Activated T-cell treated with anti-CD3 and anti-CD28 coated beads for 48 hours (primary cell): ENCODE measurements at regions not wholly inside any gene's neighbourhood (a gene's known extent, or its start where the extent isn't known, plus 50 kb on each side); places are given as distances from the start of the nearest gene placed in this dataset.

Experiments used
- DNase-seq: peaks from one replicate; pipeline ENCODE4 v3.0.0-alpha.2; 2020; ENCODE audit warnings: low read depth

DNA sequence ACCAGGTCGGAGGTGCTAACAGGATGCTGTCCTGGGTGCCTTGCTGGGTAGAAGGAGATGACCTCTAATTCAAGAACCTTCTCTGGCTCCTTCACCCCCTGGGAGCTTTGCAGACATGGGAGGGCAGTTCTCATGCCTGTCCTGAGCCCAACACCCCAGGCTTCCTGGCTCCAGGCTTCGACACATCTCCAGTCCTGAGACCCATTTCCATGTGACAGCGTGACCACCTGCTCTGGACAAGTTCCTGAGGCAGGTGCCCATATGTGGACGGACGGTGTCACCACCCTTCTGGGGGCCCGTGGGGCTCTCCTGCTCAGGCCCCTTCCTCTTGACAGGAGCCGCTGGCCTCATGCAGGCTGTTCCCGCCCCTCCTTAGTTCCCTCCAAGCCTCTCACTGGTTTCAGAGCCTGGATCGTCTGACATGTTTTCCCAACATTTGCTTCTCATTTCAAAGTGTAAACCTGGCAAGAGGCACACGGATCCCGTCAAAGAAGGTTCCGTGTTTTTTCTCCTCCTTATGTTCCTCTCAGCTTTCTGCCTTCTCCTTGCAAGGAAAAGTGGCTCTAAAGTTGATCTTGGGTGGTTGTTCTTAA is 291.9 kb upstream of the RTL1 start:
- no peak for DNase-seq

DNA sequence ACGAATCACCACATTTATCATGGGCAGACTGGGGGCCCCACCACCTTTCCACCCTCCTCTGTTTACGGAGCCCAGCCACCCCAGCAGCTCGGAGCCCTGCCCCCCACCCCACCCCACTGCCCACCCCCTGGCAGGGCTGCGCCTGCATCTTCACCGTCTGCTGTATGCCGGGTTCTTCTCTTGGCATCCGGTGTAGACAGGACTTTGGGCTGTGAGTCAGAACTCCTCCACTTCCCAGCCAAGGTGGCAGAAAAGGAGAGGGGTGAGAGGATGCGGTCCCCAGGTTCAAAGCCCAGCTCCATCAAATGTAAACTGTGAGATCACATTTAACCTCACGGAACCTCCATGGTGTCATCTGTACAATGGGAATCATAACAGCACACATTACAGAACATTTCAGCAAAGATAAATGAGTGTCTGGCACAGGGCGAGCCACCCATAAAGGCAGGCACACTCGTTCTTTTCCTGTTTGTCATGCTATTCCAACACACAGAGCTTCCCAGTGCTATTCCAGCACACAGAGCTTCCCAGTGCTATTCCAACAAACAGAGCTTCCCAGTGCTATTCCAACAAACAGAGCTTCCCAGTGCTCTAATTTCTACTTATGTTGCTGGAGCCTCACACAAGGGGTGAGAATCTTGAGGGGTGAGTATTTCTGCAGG is 292.7 kb upstream of the RTL1 start:
- no peak for DNase-seq

DNA sequence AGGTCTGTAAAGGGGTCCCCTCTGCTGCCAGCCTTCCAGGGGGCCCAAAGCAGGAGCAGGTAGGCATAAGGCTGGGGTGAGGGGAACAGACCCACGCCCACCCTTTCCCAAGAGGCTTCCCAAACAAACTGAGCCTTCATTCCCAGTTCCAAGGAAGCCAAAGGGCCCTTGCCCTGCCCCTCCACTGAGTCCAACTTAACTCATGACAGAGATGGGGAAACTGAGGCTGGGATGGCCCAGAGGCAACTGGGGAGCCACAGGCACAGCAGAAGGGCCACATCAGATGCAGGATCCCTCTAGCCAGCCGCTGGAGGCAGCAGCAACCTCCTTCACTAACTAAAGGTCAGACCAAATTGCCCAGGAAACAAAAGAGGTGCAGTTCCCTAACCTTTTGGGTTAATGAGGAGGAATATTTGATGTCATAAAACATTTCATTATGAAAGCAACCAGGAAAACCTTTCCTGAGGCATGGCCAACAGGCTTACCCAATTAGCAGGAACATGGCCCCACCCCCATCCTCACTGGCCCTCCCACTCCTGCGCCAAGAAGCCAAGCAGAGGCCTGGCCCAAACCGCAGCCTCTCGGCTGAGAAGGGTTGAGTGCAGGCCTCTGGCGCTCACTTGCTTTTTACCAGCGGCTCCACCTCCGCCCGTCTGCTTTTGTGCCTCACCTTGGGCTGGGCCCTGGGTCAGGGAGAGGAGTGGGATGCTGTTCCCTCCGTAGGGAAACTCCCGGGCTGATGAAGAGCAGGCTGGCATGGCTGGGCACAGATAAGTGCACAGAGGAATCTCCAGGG is 293.5 kb upstream of the RTL1 start:
- DNase-seq, result no peak

DNA sequence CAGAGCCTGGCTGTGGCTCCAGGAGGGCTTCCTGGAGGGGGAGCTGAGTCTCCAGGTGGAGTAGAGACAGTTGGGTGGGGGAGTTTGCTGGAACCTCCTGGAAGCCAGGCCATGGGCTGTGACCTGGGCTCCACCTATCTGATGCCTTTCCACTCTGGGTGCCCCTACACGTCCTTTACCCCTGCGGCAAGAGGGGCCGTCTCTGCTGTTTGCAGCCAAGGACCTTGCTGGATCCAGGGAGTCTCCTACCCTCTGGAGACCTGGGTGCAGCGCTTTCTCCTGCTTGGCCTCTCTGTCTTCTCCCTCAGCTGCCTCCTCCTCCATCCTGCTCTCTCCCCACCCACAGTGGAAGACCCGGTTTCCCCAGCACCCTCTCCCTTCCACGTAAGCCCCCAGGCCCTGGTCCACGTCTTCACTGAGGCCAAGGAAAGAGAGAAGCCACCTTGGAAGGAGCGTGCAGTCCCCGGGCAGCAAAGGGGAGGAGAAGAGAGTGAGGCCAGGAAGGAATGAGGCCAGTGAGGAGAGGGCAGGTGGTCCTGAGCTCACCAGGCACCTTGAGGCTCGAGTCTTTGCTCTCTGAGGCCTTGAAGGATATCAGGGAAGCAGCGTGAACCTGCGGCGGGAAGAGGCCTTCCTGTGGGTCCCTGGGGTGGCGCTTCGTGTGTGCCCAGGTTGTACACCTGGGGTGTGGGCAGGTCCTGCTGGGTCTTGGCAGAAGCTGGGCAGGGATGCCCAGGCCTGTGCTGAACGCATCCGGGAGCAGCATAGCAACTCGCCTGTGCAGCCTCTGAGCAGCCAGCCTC is 294.3 kb upstream of the RTL1 start:
- DNase-seq, result no peak

DNA sequence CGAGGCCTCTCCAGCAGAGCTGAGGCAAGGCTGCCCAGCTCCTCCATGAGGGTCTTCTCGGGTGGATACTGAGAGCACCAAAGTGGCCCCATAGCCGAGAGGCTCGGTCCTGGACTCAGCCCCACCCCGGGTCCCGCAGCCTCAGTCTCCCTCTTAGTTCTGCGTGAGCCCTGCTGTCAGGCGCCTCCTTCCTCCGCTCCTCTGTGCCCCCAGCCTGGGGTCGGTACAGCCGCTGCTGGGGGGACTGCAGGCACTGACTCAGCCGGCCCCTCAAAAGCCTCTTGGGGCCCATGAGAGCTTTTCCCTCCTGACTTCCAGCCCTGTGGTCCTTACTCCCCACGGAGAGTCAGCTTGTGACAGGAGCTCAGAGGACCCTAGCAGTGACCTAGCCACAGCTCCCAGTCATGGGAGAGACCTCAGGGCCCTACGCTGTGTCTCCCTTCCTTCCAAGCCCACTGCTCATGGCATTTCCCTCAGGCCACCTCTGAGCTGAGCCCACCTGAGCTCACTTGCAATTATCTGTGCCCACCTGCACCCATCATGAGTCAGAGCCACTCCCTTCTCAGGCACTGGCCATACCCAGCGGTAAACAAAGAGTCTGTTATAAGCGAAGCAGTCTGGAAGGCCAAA is 295.0 kb upstream of the RTL1 start:
- DNase-seq, result no peak

DNA sequence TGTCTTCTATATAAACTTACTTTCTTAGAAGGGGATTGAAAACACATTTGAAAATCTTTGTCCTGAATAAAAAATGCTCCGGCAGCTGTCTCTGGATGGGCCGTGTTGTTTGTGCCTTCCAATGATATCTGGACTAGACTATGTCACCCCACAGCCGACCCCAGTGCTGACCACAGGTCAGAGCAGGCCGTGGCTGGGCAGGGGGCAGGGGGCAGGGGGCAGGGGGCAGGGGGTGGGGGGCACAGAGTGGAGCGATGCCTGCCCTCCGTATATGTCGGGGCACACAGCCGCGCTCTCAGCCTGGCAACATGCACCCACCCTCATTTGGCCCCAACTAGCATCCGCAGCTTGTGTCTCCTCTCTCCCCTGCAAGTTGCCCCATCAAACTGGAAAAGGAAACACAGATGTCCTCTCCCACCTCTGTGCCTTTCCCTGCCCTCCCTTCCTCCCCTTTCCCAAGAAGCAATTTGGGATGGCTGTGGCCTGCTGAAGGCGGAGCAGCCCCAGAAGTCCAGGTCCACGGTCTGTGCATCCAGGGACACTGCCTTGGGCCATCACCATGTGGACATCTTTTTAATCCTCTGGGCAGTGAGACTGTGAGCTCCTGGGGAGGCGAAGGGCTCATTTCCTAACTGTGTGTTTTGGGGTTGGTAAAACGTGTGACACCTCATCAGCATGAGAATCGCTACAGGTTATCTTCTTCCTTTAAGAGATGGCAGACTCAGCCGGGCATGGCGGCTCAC is 295.7 kb upstream of the RTL1 start:
- DNase-seq, result no peak

DNA sequence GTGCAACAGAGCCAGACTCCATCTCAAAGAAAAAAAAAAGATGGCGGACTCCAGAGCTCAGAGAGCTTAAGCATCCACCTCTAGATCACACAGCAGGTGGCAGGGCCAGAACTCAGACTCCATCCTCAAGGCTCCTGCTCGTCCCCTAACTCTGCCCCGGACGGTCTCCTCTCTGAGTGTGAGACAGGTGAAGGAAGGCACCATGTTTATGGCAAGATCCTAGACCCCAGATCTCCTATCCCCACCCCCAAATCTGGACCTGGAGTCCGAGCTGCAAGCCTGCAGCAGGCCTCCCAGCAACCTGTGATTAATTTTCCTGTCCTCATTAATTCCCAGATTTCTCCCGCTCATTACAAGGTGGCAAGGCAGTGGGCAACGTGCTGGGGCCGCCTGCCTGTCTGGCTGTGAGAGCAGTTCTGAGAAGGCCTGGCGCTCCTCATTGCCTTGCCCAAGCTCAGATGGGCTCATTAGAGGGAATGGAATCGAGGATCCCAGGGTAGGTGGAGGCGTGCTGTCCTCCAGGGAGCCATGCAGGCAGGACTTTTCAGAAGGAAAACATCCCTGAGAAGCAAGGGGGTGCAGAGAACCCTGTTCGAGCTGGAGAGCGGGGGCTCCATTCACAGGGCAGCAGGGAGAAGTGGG is 296.6 kb upstream of the RTL1 start:
- no peak for DNase-seq

DNA sequence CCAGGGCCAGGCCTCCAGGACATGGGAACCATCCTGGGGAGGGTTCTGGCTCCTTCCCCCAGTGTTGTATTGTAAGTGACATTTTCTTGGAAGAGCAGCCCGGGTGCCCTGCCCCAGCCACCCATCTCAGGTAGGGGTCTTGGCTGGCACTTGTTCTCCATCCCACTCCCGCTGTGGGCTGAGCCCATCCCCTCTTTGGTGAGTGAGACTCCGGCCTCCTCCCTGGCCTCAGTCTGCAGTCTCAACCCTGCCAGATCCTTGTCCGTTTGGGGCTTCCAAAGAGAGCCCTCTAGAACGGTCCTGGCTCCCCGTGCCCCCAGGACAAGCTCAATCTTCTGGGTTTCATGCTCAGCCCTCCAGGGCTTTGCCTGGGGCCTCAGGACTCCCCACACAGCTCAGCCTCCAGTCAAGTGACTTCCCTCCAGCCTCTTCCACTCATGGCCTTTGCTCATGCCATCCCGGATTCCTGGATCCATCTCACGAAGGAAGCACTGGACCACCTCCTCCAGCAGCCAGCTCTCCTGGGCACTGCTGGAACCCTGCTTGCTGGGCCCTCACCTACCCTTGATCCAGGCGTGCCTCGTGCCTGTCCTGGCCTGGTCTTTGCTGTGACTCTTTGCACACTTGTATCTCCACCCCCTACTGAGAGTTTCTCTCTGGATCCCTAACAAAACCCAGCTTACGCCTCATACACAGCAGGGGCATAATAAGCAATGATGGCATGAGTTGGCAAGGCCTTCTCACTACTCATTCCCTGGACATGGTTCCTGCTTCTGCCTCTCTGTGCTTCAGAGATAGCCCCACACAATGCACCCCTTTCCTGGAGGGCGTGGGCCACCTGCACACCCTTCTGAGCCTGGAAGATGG is 297.4 kb upstream of the RTL1 start:
- DNase-seq, result no peak

DNA sequence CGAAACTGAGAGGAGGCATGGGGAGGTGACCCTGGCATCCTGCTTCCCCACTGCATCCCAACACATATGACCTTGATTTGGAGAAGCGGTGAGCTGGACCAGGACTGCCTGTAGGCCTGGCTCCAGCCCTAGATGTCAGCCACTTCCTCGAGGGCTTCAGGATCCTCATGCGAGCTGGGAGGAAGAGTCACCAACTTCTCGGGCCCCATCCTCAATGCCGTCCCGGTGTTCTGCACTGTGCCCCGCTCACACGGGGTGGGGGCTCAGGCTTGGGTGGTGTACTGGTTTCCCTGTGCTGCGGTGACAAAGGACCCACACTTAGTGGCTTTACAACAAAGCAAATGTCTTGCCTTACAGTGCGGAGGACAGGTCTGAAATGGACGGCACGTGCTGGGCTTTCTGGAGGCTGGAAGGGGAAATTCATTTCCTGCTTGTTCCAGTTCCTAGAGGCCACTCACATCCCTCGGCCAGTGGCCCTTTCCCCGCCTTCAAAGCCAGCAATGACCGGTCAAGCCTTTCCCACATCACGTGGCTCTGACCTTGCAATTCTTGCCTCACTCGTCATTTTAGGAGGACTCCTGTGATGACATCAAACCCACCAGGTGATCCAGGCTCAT is 298.1 kb upstream of the RTL1 start:
- no peak for DNase-seq

DNA sequence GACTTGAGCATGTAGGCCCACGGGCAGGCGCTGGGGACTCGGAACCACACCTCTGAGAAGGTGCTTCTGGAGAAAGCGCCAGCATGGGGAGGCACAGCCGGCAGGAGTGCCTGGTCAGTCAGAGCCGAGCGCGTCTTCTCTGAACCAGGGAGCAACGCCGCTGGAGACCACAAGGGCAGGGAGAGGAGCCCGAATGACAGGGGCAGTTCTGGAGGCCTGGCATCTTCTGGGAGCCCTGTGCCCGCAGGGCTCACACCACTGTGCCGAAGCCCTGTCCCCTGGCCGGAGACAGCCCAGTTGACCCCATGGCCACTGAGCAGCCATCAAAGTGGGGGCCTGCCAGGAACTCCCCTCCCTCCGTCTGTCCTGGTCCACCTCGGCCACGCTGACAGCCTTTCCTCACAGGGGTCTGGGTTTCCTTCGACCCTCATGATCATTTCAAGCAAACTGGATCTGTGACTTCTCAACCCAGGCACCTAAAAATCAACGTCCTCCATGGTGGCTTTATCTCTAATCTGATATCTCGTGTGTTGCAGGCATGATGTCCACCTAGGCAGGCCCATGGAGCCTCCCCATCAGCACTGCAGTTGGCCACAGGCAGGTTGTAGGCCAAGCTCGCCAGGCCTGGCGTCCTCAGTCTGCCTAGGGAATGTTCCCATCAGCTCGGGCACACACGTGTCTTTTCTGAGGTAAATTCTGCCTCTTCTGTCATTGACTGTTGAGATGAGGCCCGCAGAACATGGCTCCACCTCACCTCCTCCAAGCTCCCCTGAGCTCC is 299.3 kb upstream of the RTL1 start:
- no peak for DNase-seq

DNA sequence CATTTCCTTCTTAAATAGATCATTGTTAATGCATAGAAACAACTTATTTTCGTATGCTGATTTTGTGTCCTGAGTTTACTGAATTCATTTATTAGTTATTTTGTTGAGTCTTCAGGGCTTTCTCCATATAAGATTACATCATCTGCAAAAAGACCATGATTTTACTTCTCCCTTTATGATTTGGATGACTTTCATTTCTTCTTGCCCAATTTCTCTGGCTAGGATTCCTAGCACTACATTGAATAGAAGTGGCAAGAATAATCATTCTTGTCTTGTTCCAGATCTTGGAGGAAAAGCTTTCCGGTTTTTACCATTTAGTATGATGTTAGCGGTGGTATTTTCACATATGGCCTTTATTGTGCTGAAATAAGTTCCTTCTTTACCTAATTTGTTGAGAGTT is 303.0 kb upstream of the RTL1 start:
- no peak for DNase-seq

DNA sequence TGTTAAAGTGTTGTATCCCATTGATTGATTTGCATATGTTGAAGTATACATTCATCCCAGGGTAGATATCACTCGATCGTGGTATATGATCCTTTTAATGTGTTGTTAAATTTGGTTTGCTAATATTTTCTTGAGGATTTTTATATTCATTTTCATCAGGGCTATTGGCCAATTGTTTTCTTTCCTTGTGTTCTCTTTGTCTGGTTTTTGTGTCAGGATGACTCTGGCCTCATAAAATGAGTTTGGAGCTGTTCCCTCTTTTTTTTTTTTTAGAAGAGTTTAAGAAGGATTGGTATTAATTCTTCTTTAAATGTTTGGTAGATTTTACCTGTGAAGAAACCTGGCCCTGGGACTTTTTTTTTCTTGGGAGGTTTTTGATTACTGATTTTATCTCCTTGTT is 303.5 kb upstream of the RTL1 start:
- DNase-seq, result no peak

DNA sequence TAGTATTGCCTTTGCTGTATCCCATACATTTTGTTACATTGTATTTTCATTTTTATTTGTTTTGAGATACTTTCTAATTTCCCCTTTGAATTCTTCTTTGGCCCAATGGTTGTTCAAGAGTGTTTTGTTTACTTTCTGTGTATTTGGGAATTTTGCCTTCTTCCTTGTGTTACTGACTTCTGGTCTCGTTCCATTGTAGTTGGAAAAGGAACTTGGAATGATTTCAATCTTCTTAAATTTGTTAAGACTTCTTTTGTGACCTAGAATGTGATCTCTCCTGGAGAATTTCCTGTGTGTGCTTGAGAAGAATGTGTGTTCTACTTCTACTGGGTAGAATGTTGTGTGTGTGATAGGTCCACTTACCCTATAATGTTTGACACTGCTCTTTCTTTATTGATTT is 304.4 kb upstream of the RTL1 start:
- no peak for DNase-seq

DNA sequence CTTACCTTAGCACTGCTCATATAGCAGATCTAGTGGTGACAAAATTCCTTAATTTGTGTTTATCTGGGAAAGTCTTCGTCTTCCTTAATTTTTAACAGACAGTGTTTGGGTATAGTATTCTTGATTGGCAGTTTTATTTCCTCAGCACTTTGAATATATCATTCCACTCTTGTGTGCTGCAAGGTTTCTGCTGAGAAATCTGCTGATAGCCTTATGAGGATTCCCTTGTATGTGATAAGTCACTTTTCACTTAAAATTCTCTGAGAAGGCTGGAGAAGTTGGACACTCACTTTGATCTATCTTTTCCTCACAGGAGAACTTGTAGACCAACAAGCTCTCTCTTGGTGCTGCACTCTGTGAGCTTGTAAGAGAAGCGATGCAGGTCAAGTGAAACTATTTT is 306.1 kb upstream of the RTL1 start:
- no peak for DNase-seq

DNA sequence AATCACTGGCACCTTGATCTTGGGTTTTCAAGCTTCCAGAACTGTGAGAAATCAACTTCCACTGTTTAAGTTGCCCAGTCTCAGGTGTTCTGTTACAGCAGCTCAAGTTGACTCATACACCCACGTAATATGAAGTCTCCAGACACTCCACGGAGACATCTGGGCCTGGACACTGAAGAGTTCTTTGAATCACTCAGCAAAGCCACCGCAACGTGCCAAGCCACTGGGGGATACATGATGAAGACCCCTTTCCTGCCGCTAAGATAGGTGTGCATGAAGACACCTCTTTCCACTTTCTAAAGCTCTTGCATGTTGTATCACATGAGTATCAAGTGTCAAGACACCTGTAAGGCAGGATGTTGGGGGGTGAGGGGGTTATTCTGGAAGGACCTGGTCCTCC is 311.7 kb upstream of the RTL1 start:
- DNase-seq, result no peak

DNA sequence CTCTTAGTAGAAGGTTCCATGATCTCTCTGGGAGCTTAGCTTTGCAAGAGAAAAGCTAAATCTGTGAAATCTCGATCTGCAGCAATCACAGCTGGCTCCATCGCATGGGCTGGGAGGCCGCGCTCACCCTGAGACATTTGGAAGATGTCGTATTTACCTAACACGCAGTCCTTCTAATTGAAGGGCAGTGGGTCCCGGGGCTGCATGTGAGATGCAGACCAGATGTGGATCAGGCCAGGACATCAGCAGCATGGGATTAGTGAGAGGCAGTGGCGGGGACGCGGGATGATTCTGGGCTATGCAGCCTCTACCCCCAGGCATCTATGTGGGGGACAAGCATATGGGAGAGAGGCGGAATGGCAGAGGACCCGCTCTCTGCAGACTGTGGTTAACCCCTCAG is 312.4 kb upstream of the RTL1 start:
- no peak for DNase-seq

DNA sequence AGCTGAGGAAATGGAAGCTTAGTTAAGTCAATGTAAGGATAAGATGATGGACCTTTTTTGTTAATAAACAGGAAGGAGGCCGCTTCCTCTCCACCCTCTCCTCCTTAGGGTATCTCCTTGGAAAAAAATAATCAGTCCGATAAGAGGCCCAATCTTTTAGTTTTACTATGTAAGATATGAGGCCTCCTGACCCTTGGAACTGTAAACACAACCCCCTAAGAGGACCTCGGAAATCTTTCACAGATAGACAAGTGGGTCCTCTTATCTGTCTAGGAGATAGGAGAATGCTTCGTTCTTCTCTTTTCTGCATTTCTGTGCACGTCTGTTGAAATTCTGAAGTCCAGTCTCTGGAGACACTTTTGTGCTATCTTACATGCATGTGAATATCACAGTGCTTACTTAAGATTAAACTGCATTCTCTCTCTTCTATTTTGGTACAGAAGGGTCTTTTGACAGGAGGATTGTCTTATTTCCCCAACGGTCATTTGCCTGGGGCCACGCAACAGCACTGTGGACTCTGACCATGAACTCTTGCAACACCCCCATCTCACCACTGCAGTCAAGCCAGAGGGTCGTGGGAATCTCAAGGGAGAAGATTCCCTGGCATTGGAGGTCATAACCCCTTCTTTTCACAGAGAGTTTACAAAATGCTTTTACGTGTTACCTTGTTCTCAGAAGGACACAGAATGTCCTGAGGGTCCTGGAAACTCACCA is 313.0 kb upstream of the RTL1 start:
- DNase-seq, result no peak

DNA sequence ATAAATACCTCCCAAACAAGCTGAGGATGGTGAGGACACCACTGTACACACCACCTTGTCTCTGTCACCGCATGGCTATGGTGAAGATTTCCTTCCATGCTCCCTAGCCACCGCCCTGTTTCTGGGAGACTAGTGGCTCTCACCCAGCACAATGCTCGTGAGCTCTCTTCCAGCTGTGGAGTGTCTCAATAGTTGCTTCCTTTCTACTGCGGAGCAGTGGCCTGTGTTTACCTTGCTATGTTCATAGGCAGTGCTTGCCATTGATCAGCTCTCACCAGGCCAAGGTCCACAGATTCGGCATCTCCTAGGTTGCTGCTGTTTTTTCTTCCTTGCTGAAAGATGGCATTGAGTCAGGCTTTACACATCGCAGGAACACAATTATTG is 313.6 kb upstream of the RTL1 start:
- DNase-seq, result no peak
